AG09319 (cell line): ENCODE measurements at regions not wholly inside any gene's neighbourhood (a gene's known extent, or its start where the extent isn't known, plus 50 kb on each side); places are given as distances from the start of the nearest gene placed in this dataset.

Source experiments
- DNase-seq: peaks from one replicate; pipeline ENCODE4 v3.0.0-alpha.2; 2010; ENCODE audit warnings: low read depth; ENCODE audit errors: extremely low read depth
- CTCF ChIP-seq: IDR thresholded peaks from 2 replicates; pipeline ENCODE4 v1.5.1; 2011; ENCODE audit warnings: low read depth, mild to moderate bottlenecking, inconsistent platforms, low read length, moderate library complexity

- DNase-seq = no peak
- TF ChIP-seq CTCF = no peak
These were observed 466.9 kb downstream of the KIF16B start for GRCh38 chr20:16106191-16106849.

- no peak for TF ChIP-seq CTCF
- no peak for DNase-seq
These were observed 468.5 kb downstream of the KIF16B start for GRCh38 chr20:16104783-16105182.
